Liver (tissue), 8 donors: ENCODE measurements at regions not wholly inside any gene's neighbourhood (a gene's known extent, or its start where the extent isn't known, plus 50 kb on each side); places are given as distances from the start of the nearest gene placed in this dataset.

Experiments
- DNase-seq: peaks from one replicate; pipeline ENCODE4 v3.0.0-alpha.2; 2017; ENCODE audit warnings: low spot score
- H3K27ac ChIP-seq, 2 donors: one replicate each; pipeline ENCODE4 v1.7.0; 2013; ENCODE audit warnings: inconsistent platforms in 2 of 2, low read length in 2 of 2, control low read depth in 1 of 2, low read depth in 1 of 2, mild to moderate bottlenecking in 1 of 2
- H3K27me3 ChIP-seq, 4 donors: one replicate each; pipeline versions ENCODE4 v1.6.1 to v1.7.0; 2013; ENCODE audit warnings: low read length in 3 of 4, inconsistent platforms in 1 of 4, mild to moderate bottlenecking in 1 of 4, moderate library complexity in 1 of 4; ENCODE audit not compliant: control insufficient read depth in 4 of 4, insufficient read depth in 4 of 4
- H3K36me3 ChIP-seq, 4 donors: one replicate each; pipeline versions ENCODE4 v1.6.1 to v1.7.0; 2013; ENCODE audit warnings: low read length in 3 of 4, mild to moderate bottlenecking in 3 of 4, low read depth in 1 of 4, moderate library complexity in 1 of 4; ENCODE audit not compliant: control insufficient read depth in 4 of 4, insufficient read depth in 3 of 4
- H3K4me1 ChIP-seq, 4 donors: one replicate each; pipeline versions ENCODE4 v1.6.1 to v1.7.0; 2013; ENCODE audit warnings: low read length in 3 of 4, mild to moderate bottlenecking in 3 of 4, moderate library complexity in 1 of 4; ENCODE audit not compliant: control insufficient read depth in 4 of 4, insufficient read depth in 4 of 4
- H3K4me3 ChIP-seq, 3 donors: one replicate each; pipeline versions ENCODE4 v1.6.1 to v1.7.0; 2013; ENCODE audit warnings: low read length in 3 of 3, control low read depth in 1 of 3, low read depth in 1 of 3, mild to moderate bottlenecking in 1 of 3
- H3K9ac ChIP-seq, 2 donors: one replicate each; pipeline ENCODE4 v1.7.0; 2013; ENCODE audit warnings: low read length in 2 of 2, mild to moderate bottlenecking in 2 of 2, moderate library complexity in 2 of 2, control low read depth in 1 of 2, low read depth in 1 of 2
- H3K9me3 ChIP-seq, 4 donors: one replicate each; pipeline versions ENCODE4 v1.6.1 to v1.7.0; 2013; ENCODE audit warnings: low read length in 3 of 4; ENCODE audit not compliant: control insufficient read depth in 4 of 4
- EGR1 ChIP-seq, 2 donors: IDR thresholded peaks; 2 replicates each; pipeline ENCODE4 v1.6.1; 2016 to 2018; ENCODE audit warnings: antibody characterized with exemption in 2 of 2, low read depth in 2 of 2
- FOXA1 ChIP-seq: IDR thresholded peaks from 2 replicates; pipeline ENCODE4 v1.6.1; 2016; ENCODE audit warnings: antibody characterized with exemption
- FOXA2 ChIP-seq: IDR thresholded peaks from 2 replicates; pipeline ENCODE4 v1.6.1; 2016; ENCODE audit warnings: antibody characterized with exemption
- GABPA ChIP-seq, 2 donors: IDR thresholded peaks in 1 of 2; conservative IDR thresholded peaks in 1 of 2; 2 replicates each; pipeline ENCODE4 v1.6.1; 2016; ENCODE audit warnings: antibody characterized with exemption in 2 of 2, mild to moderate bottlenecking in 1 of 2, moderate library complexity in 1 of 2
- HNF4A ChIP-seq, 2 donors: conservative IDR thresholded peaks; 2 replicates each; pipeline ENCODE4 v1.6.1; 2016; ENCODE audit warnings: antibody characterized with exemption in 2 of 2, mild to moderate bottlenecking in 2 of 2
- HNF4G ChIP-seq: IDR thresholded peaks from 2 replicates; pipeline ENCODE4 v1.6.1; 2016; ENCODE audit warnings: antibody characterized with exemption
- JUND ChIP-seq, 2 donors: IDR thresholded peaks; 2 replicates each; pipeline ENCODE4 v1.6.1; 2016; ENCODE audit warnings: antibody characterized with exemption in 2 of 2
- MAX ChIP-seq: IDR thresholded peaks from 2 replicates; pipeline ENCODE4 v1.6.1; 2016; ENCODE audit warnings: antibody characterized with exemption
- NR2F2 ChIP-seq: IDR thresholded peaks from 2 replicates; pipeline ENCODE4 v1.6.1; 2016; ENCODE audit warnings: antibody characterized with exemption
- RAD21 ChIP-seq, 2 donors: IDR thresholded peaks; 2 replicates each; pipeline ENCODE4 v1.6.1; 2016; ENCODE audit warnings: antibody characterized with exemption in 2 of 2, mild to moderate bottlenecking in 2 of 2
- RXRA ChIP-seq, 2 donors: IDR thresholded peaks; 2 replicates each; pipeline ENCODE4 v1.6.1; 2017 to 2018; ENCODE audit warnings: antibody characterized with exemption in 2 of 2, mild to moderate bottlenecking in 1 of 2
- SP1 ChIP-seq: IDR thresholded peaks from 2 replicates; pipeline ENCODE4 v1.6.1; 2018; ENCODE audit warnings: antibody characterized with exemption, mild to moderate bottlenecking
- TAF1 ChIP-seq: conservative IDR thresholded peaks from 2 replicates; pipeline ENCODE4 v1.6.1; 2016; ENCODE audit warnings: antibody characterized with exemption, mild to moderate bottlenecking
- YY1 ChIP-seq: IDR thresholded peaks from 2 replicates; pipeline ENCODE4 v1.6.1; 2016; ENCODE audit warnings: antibody characterized with exemption, mild to moderate bottlenecking
- WGBS: extraction: QIAGEN DNeasy Blood & Tissue Kit; methylation state at CpG from one replicate; pipeline ENCODE4 v1.1.7; 2013; 5-methylcytosine and 5-hydroxymethylcytosine counted together
- TF ChIP-seq, protein P1 (sequence below): IDR thresholded peaks from 2 replicates; pipeline ENCODE4 v1.6.1; 2016; ENCODE audit warnings: antibody characterized with exemption, mild to moderate bottlenecking
- TF ChIP-seq, protein P2 (sequence below): fragments of 150-350 bp; IDR thresholded peaks from 2 replicates; pipeline ENCODE4 v1.5.1; 2017; ENCODE audit warnings: improper control_type of control experiment, low read depth, low read length; ENCODE audit not compliant: missing input control
- TF ChIP-seq, protein P3 (sequence below): IDR thresholded peaks from 2 replicates; pipeline ENCODE4 v1.6.1; 2016; ENCODE audit warnings: antibody characterized with exemption
- TF ChIP-seq, protein P4 (sequence below): IDR thresholded peaks from 2 replicates; pipeline ENCODE4 v1.6.1; 2016; ENCODE audit warnings: antibody characterized with exemption
- donor health status: healthy.
- donor health status: healthy.
- donor health status: healthy.
- donor health status: healthy.
- donor health status: healthy.

DNA sequence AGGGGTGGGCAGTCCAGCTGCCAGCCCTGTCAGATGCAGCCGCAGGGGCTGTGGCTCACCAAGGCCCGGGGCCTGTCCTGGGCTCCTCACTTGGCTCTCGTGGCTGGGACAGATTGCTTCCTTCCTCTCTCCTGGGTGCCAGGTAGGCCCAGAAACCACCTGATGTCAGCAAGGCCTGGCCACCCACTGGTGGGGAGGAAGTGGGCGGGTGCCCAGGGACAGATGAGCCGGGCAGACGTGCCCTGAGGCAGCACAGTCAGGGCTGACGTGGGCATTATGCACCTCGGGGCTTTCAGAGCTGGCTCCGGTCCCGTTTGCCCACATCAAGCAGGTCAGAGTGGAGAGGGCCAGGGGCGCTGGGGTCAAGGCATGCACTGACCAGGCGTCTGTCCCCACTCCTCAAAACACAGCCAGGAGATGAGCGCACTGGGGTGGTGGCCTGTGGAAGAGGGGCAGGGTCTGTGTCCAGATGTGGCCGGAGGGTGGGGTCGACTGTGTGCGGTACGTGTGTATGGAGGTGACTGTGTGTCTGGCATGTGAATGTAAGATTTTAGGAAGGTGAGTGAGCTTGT lies 133.2 kb upstream of the PTPN1 start:
- H3K27me3 ChIP-seq: no peaks in the 10 kb centered on the region
- no peak overlapping the region for H3K4me3 ChIP-seq
- H3K27ac ChIP-seq: no peak overlapping the region
- WGBS: 89% methylated on average over 17 of the region's 17 CpGs
- peaks cover 15 to 38% (median 35%) of the 10 kb centered on the region in 4 donors for H3K4me1 ChIP-seq
- DNase-seq: no peak
- no peak for TF ChIP-seq JUND (IDR thresholded peaks at IDR 0.05)
- TF ChIP-seq HNF4A (conservative IDR thresholded peaks at IDR 0.05): no peak
- TF ChIP-seq YY1: no peak
- TF ChIP-seq NR2F2: no peak
- TF ChIP-seq, protein P1, sequence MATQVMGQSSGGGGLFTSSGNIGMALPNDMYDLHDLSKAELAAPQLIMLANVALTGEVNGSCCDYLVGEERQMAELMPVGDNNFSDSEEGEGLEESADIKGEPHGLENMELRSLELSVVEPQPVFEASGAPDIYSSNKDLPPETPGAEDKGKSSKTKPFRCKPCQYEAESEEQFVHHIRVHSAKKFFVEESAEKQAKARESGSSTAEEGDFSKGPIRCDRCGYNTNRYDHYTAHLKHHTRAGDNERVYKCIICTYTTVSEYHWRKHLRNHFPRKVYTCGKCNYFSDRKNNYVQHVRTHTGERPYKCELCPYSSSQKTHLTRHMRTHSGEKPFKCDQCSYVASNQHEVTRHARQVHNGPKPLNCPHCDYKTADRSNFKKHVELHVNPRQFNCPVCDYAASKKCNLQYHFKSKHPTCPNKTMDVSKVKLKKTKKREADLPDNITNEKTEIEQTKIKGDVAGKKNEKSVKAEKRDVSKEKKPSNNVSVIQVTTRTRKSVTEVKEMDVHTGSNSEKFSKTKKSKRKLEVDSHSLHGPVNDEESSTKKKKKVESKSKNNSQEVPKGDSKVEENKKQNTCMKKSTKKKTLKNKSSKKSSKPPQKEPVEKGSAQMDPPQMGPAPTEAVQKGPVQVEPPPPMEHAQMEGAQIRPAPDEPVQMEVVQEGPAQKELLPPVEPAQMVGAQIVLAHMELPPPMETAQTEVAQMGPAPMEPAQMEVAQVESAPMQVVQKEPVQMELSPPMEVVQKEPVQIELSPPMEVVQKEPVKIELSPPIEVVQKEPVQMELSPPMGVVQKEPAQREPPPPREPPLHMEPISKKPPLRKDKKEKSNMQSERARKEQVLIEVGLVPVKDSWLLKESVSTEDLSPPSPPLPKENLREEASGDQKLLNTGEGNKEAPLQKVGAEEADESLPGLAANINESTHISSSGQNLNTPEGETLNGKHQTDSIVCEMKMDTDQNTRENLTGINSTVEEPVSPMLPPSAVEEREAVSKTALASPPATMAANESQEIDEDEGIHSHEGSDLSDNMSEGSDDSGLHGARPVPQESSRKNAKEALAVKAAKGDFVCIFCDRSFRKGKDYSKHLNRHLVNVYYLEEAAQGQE: no peak
- no peak for TF ChIP-seq FOXA1
- TF ChIP-seq, protein P2, sequence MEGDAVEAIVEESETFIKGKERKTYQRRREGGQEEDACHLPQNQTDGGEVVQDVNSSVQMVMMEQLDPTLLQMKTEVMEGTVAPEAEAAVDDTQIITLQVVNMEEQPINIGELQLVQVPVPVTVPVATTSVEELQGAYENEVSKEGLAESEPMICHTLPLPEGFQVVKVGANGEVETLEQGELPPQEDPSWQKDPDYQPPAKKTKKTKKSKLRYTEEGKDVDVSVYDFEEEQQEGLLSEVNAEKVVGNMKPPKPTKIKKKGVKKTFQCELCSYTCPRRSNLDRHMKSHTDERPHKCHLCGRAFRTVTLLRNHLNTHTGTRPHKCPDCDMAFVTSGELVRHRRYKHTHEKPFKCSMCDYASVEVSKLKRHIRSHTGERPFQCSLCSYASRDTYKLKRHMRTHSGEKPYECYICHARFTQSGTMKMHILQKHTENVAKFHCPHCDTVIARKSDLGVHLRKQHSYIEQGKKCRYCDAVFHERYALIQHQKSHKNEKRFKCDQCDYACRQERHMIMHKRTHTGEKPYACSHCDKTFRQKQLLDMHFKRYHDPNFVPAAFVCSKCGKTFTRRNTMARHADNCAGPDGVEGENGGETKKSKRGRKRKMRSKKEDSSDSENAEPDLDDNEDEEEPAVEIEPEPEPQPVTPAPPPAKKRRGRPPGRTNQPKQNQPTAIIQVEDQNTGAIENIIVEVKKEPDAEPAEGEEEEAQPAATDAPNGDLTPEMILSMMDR: no peak
- no peak for TF ChIP-seq FOXA2
- TF ChIP-seq, protein P3, sequence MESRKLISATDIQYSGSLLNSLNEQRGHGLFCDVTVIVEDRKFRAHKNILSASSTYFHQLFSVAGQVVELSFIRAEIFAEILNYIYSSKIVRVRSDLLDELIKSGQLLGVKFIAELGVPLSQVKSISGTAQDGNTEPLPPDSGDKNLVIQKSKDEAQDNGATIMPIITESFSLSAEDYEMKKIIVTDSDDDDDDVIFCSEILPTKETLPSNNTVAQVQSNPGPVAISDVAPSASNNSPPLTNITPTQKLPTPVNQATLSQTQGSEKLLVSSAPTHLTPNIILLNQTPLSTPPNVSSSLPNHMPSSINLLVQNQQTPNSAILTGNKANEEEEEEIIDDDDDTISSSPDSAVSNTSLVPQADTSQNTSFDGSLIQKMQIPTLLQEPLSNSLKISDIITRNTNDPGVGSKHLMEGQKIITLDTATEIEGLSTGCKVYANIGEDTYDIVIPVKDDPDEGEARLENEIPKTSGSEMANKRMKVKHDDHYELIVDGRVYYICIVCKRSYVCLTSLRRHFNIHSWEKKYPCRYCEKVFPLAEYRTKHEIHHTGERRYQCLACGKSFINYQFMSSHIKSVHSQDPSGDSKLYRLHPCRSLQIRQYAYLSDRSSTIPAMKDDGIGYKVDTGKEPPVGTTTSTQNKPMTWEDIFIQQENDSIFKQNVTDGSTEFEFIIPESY: no peak
- no peak for TF ChIP-seq MAX
- no peak for TF ChIP-seq EGR1 (IDR thresholded peaks at IDR 0.05; ENCODE audit: low read depth in 2 of 2)
- no peak for TF ChIP-seq RXRA (IDR thresholded peaks at IDR 0.05)
- no peak for TF ChIP-seq GABPA (IDR thresholded peaks at IDR 0.05 in 1 of 2, conservative IDR thresholded peaks at IDR 0.05 in 1 of 2)
- TF ChIP-seq, protein P4, sequence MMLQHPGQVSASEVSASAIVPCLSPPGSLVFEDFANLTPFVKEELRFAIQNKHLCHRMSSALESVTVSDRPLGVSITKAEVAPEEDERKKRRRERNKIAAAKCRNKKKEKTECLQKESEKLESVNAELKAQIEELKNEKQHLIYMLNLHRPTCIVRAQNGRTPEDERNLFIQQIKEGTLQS: no peak
- no peak for TF ChIP-seq TAF1
- TF ChIP-seq RAD21 (IDR thresholded peaks at IDR 0.05): no peak
- TF ChIP-seq SP1: no peak
- no peak for TF ChIP-seq HNF4G
- no peaks in the 10 kb centered on the region for H3K36me3 ChIP-seq
- no peak overlapping the region for H3K9ac ChIP-seq
- H3K9me3 ChIP-seq: no peaks in the 10 kb centered on the region
